Stimulated activated CD8-positive, alpha-beta memory T cell treated with anti-CD3 and anti-CD28 coated beads, Interleukin-15, amount 100 ng/mL, for 48 hours (primary cell): ENCODE measurements at regions not wholly inside any gene's neighbourhood (a gene's known extent, or its start where the extent isn't known, plus 50 kb on each side); places are given as distances from the start of the nearest gene placed in this dataset.
"Not testable (repeated sequence)": the region's sequence is repeated elsewhere in the genome, so short reads cannot be mapped to it uniquely, and the experiment has no call there.

Experiments used
- DNase-seq, 2 donors: peaks; one replicate each; pipeline ENCODE4 v3.0.0-alpha.2; 2020; ENCODE audit warnings: low read depth in 2 of 2

DNA sequence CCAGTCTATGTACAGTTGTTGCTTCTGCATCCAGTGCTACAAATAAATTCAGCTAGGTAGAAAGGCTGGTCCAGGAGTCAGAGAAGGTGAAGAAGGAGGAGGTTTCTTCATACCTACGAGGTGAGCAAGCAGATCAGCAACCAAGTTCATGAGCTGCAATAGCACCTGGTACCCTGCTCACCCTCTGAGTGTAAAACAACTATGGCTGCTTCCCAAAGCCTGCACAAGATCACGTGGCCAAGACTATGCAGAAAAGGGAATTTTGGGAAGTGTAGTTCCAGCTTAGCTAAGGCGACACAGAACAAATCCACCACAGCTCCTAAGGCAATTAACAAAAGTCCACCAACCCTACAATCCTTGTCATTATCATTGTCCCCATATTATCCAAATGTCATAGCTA, 95.9 kb upstream of the AUTS2 start:
- no peak for DNase-seq

DNA sequence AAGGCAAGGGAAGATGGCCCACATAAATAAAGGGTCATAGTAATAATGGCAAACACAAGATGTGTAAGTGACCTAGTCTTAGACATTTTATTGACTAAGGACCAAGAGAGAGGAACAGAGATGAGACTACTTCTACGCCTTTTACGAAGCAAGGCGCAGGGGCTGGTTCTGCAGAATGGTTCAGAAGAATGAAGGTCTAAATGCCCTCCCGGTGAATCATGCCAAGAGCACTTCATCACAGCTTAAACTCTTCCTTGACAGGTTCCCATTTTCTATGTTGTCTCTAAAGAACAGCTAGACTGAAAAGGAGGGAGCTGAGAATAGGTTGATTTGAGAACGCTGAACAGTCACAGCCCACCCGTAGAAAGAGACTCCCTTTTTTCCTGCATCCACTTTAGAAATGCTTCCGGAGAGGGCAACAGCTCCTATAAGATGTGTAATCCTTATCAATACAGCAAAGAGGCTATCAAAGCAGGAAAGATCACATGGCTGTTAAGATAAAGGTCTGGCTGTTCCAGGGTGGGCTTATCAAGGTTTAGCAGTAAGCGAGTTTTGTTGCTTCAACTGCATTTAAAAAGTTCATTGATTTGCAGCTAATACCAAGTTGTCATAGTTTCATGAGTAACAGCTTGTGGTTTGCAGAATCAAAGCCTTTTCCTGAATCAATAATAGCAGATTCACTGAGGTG, 93.4 kb upstream of the AUTS2 start:
- no peak for DNase-seq

DNA sequence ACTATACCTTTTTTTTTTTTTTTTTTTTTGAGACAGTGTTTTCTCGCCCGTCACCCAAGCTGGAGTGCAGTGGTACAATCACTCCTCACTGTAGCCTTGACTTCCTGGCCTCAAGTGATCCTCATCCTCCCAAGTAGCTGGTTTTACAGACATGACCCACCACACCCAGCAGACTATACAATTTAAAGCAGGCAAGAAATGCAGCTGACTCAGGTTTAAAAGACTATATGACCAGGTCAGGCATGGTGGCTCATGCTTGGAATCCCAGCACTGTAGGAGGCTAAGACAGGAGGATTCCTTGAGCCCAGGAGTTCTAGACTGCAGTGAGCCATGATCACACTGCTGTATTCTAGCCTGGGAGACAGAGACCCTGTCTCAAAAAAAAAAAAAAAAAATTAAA, 89.5 kb upstream of the AUTS2 start:
- no peak for DNase-seq

DNA sequence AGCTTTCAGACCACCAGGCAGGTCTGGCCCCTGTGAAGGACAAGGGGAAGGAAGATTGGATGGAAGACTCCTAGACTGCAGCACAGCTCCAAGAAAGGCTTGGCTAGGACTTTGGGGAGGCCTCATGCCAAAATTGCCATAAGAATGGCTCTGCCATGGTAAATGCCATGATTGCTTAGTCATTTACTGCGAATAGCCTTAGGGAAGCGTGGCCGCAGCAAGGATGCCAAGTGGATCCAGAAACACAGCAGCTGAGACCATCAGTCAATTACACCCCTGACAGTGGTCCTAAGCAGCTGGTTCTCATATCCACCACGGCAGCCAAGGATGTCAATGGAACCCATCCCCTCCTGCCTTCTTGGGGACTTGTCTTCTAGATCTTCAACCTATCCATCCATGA, 88.2 kb upstream of the AUTS2 start:
- DNase-seq, result no peak

DNA sequence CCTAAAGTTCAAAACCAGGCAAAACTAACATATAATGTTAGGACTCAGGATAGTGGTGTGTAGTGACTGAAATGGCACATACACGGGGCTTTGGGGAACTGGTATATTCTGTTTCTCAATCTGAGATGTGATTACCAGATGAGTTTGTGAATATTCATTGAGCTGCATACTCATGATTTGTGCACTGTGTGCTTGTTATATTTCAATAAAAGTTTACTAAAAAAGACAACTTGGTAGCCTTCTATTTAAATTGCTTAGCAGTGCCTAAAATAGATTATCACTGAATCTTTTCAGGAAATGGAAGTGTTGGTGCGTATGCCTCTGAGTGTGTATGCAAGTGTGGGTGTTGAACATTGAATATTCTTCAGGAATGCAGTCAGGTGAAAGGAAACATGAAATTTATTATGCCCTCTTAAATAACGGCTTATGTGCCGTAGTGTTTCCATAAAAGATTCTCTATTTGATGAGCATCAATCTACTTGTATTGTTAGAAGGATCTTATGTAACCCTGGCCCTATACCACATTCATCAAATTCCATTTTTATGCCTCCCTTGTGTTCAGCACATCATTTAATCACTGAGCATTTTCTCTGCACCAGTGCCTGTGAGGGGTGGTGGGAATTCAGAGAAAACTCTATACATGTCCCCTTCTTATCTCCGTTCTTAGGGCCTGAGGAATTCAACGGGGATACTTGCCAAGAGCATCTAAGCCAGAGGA, 82.6 kb upstream of the AUTS2 start:
- no peak for DNase-seq

DNA sequence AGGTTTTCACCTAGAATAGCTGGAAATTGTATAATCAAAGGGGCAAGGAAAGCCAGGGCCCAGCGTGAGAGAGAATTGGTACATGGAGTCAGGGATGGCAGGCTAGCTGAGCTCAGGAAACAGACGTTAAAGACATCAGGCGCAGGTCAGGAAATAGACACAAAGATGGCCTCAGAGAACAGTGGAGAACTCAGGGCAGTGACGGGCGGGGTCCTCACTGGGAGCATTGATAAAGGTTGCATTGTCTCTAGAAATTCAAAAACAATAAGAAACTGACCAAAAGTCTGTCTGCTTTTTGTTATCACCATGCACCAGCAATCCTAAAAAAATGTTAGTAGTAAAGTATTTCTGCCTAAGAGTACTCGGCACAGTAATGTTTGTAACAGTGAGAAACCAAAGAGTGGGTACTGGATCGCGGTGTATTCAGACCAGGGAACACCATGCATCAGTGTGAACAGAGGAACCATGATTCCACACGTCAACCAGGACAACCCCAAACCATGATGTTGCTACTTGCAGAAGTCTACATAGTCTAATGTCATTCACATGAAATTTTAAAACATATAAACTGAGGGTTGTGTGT, 81.9 kb upstream of the AUTS2 start:
- no peak for DNase-seq

DNA sequence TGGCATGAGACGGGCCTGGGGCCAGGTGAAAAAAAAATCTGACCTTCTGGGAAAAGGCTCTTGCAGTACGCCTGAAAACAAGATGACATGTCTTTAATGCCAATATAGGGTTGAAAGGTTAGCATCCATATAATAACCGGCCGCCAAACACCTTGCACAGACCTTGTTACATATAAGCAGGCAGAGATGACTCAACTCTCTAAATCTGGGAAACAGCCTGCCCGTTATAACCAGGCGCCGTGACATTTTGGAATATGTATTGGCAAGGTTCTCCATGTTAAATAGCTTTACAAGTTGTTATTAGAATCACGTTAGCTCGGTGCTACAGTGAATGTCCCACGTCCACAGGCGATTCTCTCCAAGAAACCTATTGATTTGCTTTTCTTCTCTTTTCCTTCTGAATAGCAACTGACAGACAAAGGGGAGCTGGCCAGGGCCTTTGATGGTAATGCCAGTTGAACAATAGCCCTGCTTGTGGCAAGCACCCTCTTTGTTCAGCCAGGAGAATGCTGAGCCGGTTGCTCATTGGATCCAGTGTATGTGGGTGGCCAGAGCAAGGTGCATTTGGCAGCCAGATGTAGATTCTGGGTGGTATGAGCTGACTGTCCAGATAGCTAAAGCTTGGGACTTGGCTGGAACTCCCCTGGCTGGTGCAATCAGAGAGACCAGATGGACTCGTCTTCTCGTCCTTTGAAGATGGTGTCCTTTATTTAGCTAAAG, 80.1 kb upstream of the AUTS2 start:
- DNase-seq, result no peak

GRCh38 chr7:69518705-69519077, 79.6 kb upstream of the AUTS2 start:
- DNase-seq, result no peak

- no peak for DNase-seq
Observed at GRCh38 chr7:69526570-69526969, 71.7 kb upstream of the AUTS2 start.

DNA sequence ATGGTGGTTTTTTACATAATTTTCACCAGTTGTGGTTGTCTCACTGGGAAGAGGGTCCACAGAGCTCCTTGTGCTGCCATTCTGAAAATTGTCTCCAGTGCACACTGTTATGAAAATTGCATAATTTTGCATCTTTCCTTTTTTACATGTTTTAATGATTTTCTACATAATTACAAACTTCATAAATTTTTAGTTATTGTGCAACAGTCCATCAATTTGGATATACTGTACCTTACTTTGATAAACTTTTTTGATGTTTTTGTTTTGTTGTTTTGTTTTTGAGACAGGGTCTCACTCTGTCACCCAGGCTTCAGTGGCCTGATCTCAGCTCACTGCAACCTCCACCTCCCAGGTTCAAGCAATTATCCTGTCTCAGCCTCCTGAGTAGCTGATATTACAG, 70.6 kb upstream of the AUTS2 start:
- DNase-seq, result no peak

DNA sequence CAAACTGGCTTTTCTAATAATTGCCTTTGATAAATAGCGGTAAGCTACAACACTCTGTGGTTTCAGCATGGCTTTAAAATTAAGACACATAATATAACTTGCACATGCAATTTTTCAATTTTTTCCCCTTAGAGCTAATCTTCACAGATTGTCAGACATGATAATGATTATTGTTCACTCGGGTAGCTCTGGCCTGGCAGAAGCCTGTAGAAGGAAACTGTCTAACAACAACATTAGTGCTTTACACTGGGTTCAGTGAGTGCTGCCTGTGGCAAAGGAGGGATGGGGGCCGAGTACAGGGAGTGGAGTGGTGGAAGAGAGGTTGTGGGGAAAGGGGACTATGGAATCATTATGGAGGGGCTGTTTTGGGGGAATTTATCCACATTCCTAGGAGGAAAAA, 67.2 kb upstream of the AUTS2 start:
- no peak for DNase-seq

DNA sequence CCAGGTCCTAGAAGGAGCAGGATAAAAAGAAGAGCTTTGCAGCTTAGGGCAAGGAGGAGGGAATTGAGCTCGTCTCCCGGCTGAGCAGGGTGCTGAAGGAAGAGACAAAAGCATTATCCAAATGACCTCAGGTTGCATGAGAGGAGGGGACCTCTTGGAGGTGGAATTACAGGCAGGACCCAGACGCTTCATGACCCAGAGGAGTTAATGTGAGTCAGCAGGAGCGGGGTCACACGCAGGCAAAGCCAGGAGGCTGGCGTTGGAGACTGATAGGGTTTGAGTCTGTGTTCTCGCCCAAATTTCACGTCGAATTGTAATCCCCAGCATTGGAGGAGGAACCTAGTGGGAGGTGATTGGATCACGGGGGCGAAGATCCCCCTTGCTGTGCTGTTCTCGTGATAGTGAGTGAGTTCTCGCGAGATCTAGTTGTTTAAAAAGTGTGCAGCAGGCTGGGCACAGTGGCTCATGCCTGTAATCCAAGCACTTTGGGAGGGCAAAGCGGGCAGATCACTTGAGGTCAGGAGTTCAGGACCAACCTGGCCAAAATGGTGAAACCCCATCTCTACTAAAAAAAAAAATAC, 63.7 kb upstream of the AUTS2 start:
- DNase-seq, result no peak

DNA sequence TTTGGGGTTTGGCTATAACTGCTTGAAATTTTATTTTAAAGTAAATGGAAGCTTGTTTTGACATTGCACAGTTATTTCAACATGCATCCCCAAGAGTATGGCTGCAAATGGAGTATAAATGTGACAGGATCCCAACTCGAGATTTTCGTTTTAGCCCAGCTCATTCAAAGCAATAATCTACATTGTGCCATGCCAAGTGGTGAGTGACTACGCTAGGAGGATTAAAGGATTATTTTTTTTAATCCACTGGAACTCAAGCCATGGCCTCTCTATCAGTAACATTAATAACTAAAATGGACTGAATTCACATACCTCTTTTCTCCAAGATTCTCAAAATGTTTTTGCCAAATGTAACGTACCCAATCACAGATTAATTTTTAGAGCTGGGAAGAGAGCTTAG, 60.6 kb upstream of the AUTS2 start:
- DNase-seq, result no peak

DNA sequence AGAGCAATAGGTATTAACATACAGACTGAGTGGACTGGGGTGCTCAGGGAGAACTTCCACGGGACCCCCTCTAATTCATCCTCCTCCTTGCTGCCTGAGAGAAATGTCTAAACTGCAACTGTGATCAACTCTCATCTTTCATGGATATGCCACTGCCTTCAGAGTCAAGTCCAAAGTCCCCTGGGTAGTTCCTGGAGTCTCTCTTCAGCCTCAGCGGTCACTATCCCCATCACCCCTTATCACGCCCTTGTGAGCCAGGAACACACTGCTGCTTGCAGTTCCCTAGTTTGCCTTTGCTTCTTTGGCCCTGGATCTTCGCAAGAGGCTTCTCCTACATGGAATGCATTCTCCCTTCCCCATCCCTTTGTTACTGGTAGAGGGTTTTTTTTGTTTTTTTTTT, 58.7 kb upstream of the AUTS2 start:
- DNase-seq, result no peak

GRCh38 chr7:69540287-69540686, 58.0 kb upstream of the AUTS2 start:
- no peak for DNase-seq

DNA sequence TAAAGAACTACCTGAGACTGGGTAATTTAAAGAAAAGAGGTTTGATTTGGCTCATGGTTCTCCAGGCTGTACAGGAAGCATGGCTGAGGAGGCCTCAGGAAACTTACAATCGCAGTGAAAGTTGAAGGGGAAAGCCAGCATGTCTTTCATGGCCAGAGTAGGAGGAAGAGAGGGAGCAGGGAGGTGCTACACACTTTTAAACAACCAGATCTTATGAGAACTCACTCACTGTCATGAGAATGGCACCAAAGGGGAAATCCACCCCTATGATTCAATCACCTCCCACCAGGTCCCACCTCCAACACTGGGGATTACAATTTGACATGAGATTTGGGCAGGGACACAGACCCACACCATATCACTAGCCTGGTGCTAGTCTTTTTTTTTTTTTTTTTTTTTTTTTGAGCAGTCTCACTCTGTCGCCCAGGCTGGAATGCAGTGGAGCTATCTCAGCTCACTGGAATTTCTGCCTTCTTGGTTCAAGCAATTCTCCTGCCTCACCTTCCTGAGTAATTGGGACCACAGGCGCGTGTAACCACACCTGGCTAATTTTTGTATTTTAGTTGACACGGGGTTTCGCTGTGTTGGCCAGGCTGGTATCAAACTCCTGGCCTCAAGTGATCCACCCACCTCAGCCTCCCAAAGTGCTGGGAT, 56.4 kb upstream of the AUTS2 start:
- not testable (repeated sequence) for DNase-seq

DNA sequence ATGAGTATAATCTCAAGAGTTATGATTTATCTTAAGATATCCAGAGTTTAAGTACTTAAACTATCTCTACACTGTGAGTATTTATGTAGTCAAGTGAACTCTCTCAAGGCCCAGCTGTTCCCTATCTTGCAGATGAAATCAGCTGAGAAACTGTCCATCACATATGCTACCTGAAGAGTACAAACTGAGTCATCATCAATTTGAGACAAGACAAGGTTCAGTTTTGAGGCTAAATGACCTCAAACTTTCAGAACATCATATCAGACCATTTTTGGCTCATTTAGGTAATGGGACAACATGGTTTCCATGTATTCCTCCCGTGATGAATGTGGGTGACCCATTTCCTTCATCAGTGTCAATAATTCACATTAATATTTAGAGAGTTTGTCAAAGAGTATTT, 53.1 kb upstream of the AUTS2 start:
- DNase-seq, result no peak
